Nephron progenitor cell (in vitro differentiated cells): ENCODE measurements at regions not wholly inside any gene's neighbourhood (a gene's known extent, or its start where the extent isn't known, plus 50 kb on each side); places are given as distances from the start of the nearest gene placed in this dataset.
A peak's percentile ranks its signal among the peaks of the same experiment; 100 is the strongest.

Experiments used
- DNase-seq: peaks from one replicate; pipeline ENCODE4 v3.0.0; 2021
- H3K27ac Mint-ChIP-seq: 2 replicates; pipeline ENCODE4 v1.8.0; 2021; ENCODE audit warnings: mild to moderate bottlenecking, moderate library complexity, mixed read lengths
- H3K27me3 Mint-ChIP-seq: 2 replicates; pipeline ENCODE4 v1.8.0; 2021; ENCODE audit warnings: mild to moderate bottlenecking, low read depth, mixed read lengths; ENCODE audit not compliant: poor library complexity
- H3K36me3 Mint-ChIP-seq: 2 replicates; pipeline ENCODE4 v1.8.0; 2021; ENCODE audit warnings: low read depth, mixed read lengths
- H3K4me1 Mint-ChIP-seq: 2 replicates; pipeline ENCODE4 v1.8.0; 2021; ENCODE audit warnings: mixed read lengths
- H3K4me3 Mint-ChIP-seq: 2 replicates; pipeline ENCODE4 v1.8.0; 2021; ENCODE audit warnings: mild to moderate bottlenecking, moderate library complexity, mixed read lengths
- H3K9me3 Mint-ChIP-seq: 2 replicates; pipeline ENCODE4 v1.8.0; 2021; ENCODE audit warnings: mild to moderate bottlenecking, moderate library complexity, mixed read lengths
- CTCF ChIP-seq: fragments of 200-600 bp; sonication (generic); IDR thresholded peaks from 2 replicates; pipeline ENCODE4 v1.5.0; 2021; ENCODE audit warnings: antibody characterized with exemption

DNA sequence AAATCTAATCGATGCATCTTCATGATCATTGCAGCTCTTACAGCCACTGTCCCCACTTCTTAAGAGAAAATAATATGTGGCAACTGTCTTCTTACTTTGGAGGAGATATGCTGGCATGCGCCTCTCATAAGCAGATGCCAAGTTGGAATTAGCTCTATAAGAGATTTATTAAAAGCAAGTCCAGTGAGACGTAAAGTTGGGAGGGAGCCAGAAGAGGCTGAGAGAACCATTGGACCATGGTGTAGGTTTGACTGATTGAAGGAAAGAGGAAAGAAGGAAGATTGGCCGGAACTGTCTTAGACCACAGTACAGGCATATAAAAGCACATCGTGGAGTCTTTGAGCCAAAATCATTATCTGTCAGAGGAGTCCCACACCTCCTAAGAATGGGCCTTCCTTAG is 265.7 kb upstream of the ZC3H15 start:
- no peaks in the 10 kb centered on the region for H3K36me3 Mint-ChIP-seq
- no peak overlapping the region for H3K4me3 Mint-ChIP-seq
- no peaks in the 10 kb centered on the region for H3K27me3 Mint-ChIP-seq
- DNase-seq = no peak
- no peak for TF ChIP-seq CTCF
- H3K27ac Mint-ChIP-seq = no peak overlapping the region
- H3K4me1 Mint-ChIP-seq = no peaks in the 10 kb centered on the region
- peaks cover 7% of the 10 kb centered on the region for H3K9me3 Mint-ChIP-seq

DNA sequence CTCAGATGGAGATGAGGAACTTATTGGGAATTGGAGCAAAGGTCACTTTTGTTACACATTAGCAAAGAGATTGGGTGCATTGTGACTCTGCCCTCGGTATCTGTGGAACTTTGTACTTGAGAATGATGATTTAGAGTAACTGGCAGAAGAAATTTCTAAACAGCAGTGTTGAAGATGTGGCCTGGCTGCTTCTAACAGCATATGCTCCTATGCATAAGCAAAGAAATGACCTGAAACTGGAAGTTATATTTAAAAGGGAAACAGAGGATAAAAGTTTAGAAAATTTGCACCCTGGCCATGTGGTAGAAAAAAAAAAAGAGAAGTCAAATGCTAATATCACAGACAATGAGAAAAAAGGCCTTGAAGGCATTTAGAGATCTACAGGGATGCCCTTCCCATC is 256.8 kb upstream of the ZC3H15 start:
- Mint-ChIP-seq H3K4me3 (no peak overlapping the region), H3K36me3 (peaks cover 38% of the 10 kb centered on the region), H3K4me1 (no peaks in the 10 kb centered on the region), H3K27ac (no peak overlapping the region), H3K9me3 (peaks cover 87% of the 10 kb centered on the region), H3K27me3 (no peaks in the 10 kb centered on the region)
- no peak for TF ChIP-seq CTCF
- DNase-seq = no peak

DNA sequence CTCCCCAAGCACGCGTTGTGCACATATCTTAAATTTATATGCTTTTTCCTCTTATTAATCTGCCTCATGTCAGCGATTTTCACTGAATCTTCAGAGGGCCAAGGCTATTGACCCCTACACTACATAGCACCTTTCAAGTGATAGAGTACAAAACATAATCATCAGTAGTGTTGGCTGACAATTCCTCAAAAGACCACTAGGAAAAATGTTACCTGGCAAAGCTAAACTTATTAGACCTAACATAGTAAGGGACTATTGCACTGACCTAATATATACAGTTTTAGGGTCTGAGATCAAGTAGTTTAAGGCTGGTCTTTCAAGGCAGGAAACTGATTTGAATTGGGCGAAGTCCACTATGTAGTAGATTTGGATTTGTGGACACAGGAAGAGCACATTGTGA is 244.2 kb upstream of the ZC3H15 start:
- DNase-seq = no peak
- Mint-ChIP-seq H3K9me3 (peaks cover 5% of the 10 kb centered on the region), H3K36me3 (peaks cover 2% of the 10 kb centered on the region), H3K4me1 (no peaks in the 10 kb centered on the region), H3K27me3 (no peaks in the 10 kb centered on the region), H3K4me3 (no peak overlapping the region), H3K27ac (no peak overlapping the region)
- TF ChIP-seq CTCF = no peak

- no peak for DNase-seq
- no peak overlapping the region for H3K4me3 Mint-ChIP-seq
- H3K36me3 Mint-ChIP-seq = no peaks in the 10 kb centered on the region
- no peaks in the 10 kb centered on the region for H3K27me3 Mint-ChIP-seq
- no peak for TF ChIP-seq CTCF
- no peak overlapping the region for H3K27ac Mint-ChIP-seq
- peaks cover 8% of the 10 kb centered on the region for H3K9me3 Mint-ChIP-seq
- no peaks in the 10 kb centered on the region for H3K4me1 Mint-ChIP-seq
Observed at GRCh38 chr2:186254759-186255158, 231.3 kb upstream of the ZC3H15 start.

- Mint-ChIP-seq H3K4me1 (no peaks in the 10 kb centered on the region), H3K27ac (no peak overlapping the region), H3K9me3 (peaks cover 8% of the 10 kb centered on the region), H3K4me3 (no peak overlapping the region), H3K27me3 (no peaks in the 10 kb centered on the region), H3K36me3 (no peaks in the 10 kb centered on the region)
- DNase-seq = no peak
- TF ChIP-seq CTCF = no peak
Observed at GRCh38 chr2:186255823-186256222, 230.2 kb upstream of the ZC3H15 start.

DNA sequence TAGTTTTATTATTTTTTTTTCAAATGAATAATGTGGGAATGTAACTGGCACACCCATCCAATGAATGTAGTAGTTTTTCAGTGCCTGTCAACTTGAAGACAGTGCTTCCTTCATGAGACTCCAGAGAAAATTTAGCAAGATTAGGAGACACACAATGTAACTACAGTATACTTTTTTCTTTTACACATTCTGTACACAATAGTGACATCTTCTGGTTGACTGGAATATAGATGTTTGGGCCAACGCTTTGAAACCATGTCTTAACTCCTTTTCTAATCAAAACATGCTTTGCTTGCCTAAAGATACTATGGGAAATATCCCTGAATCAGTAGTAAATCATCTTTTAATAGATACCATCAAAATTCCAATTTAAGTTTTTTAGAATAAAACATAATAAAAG is 229.5 kb upstream of the ZC3H15 start:
- no peak overlapping the region for H3K27ac Mint-ChIP-seq
- peak; percentile 40 for TF ChIP-seq CTCF
- peaks cover 8% of the 10 kb centered on the region for H3K9me3 Mint-ChIP-seq
- H3K4me3 Mint-ChIP-seq = no peak overlapping the region
- H3K36me3 Mint-ChIP-seq = no peaks in the 10 kb centered on the region
- no peaks in the 10 kb centered on the region for H3K27me3 Mint-ChIP-seq
- no peaks in the 10 kb centered on the region for H3K4me1 Mint-ChIP-seq
- no peak for DNase-seq
